Ovary (tissue), 7 donors: ENCODE measurements at regions not wholly inside any gene's neighbourhood (a gene's known extent, or its start where the extent isn't known, plus 50 kb on each side); places are given as distances from the start of the nearest gene placed in this dataset.
"Not testable (repeated sequence)": the region's sequence is repeated elsewhere in the genome, so short reads cannot be mapped to it uniquely, and the experiment has no call there.

ENCODE experiments used
- DNase-seq, 5 donors: peaks; one replicate each; pipeline ENCODE4 v3.0.0-alpha.2; 2019 to 2020
- H3K27ac ChIP-seq, 2 donors: fragments of 200-600 bp; one replicate each; pipeline versions ENCODE4 v1.5.1 to v1.8.0; 2019 to 2022
- H3K27me3 ChIP-seq: fragments of 200-600 bp; one replicate; pipeline ENCODE4 v1.8.0; 2022
- H3K36me3 ChIP-seq: fragments of 200-600 bp; sonication (generic); one replicate; pipeline ENCODE4 v1.5.1; 2019
- H3K4me1 ChIP-seq: one replicate; pipeline ENCODE4 v1.8.1; 2013; ENCODE audit warnings: mild to moderate bottlenecking, moderate library complexity; ENCODE audit not compliant: insufficient read depth
- H3K4me3 ChIP-seq: fragments of 200-600 bp; sonication (generic); one replicate; pipeline ENCODE4 v1.5.1; 2017
- H3K9me3 ChIP-seq, 2 donors: fragments of 200-600 bp in 1 of 2; sonication (generic) in 1 of 2; one replicate each; pipeline versions ENCODE4 v1.5.1 to v1.8.1; 2013 to 2019; ENCODE audit warnings: mild to moderate bottlenecking in 1 of 2, moderate library complexity in 1 of 2
- CTCF ChIP-seq, 3 donors: fragments of 450-650 bp in 2 of 3; fragments of 200-600 bp in 1 of 3; IDR thresholded peaks; one replicate each; pipeline versions ENCODE4 v1.5.1 to v1.8.0; 2016 to 2022; ENCODE audit warnings: antibody characterized with exemption in 3 of 3, mild to moderate bottlenecking in 1 of 3
- EP300 ChIP-seq: sonication (generic); formaldehyde crosslinking; IDR thresholded peaks from one replicate; pipeline ENCODE4 v1.6.1; 2017; ENCODE audit warnings: antibody characterized with exemption
- POLR2A ChIP-seq: fragments of 450-650 bp; IDR thresholded peaks from one replicate; pipeline ENCODE4 v1.6.1; 2017; ENCODE audit warnings: antibody characterized with exemption, mild to moderate bottlenecking, moderate library complexity
- WGBS, 3 donors: extraction: QIAGEN DNeasy Blood & Tissue Kit in 1 of 3; methylation state at CpG; one replicate each; pipeline versions ENCODE4 v1.1.5 to v1.1.7; 2013 to 2017; 5-methylcytosine and 5-hydroxymethylcytosine counted together
- intact Hi-C, 4 donors: fragments of 100-400 bp; cut with DNase I; formaldehyde crosslinking; loops; one replicate each; pipeline versions ENCODE4 v1.11.0 to v1.15.1; 2022 to 2023
- donor health status: DM: no; HTN: no; CAD: no; lungs with moderate emphysema.
- donor health status: DM: no; HTN: no; CAD: no.
- donor health status: Bipolar disorder and iron deficiency.
- donor health status: DM: no; HTN: no; CAD: no.
- donor health status: DM: yes; HTN: yes; CAD: no.

- Histone ChIP-seq H3K4me1 (no peaks in the 10 kb centered on the region), H3K27me3 (no peaks in the 10 kb centered on the region), H3K27ac (no peak overlapping the region), H3K9me3 (no peaks in the 10 kb centered on the region), H3K4me3 (no peak overlapping the region), H3K36me3 (no peaks in the 10 kb centered on the region)
- no peak for DNase-seq
- no peak for TF ChIP-seq EP300
- WGBS, 3 donors: 58 to 62% (median 61%) methylated on average over 5 of the region's 5 CpGs
- intact Hi-C loops: no loop called here
These were observed 118.7 kb downstream of the BEND2 start for GRCh38 chrX:18102006-18102405.

GRCh38 chrX:18101087-18101486, 119.6 kb downstream of the BEND2 start:
- 89 to 90% (median 89%) methylated on average over 5 of the region's 5 CpGs for WGBS, 3 donors
- intact Hi-C loops: no loop called here

GRCh38 chrX:18099745-18100144, 120.9 kb downstream of the BEND2 start:
- H3K36me3 ChIP-seq: no peaks in the 10 kb centered on the region
- no peaks in the 10 kb centered on the region for H3K4me1 ChIP-seq
- H3K27ac ChIP-seq: no peak overlapping the region
- TF ChIP-seq EP300: no peak
- no peak for TF ChIP-seq POLR2A
- intact Hi-C loops: no loop called here
- H3K9me3 ChIP-seq: no peaks in the 10 kb centered on the region
- no peaks in the 10 kb centered on the region for H3K27me3 ChIP-seq
- no peak for DNase-seq
- H3K4me3 ChIP-seq: no peak overlapping the region
- 68 to 77% (median 72%) methylated on average over 6 of the region's 6 CpGs for WGBS, 3 donors

More at GRCh38 chrX:18101087-18101486, 119.6 kb downstream of the BEND2 start:
- no peaks in the 10 kb centered on the region for H3K4me1 ChIP-seq
- TF ChIP-seq EP300: no peak
- TF ChIP-seq POLR2A: no peak
- no peak for TF ChIP-seq CTCF (IDR thresholded peaks at IDR 0.05)
- no peaks in the 10 kb centered on the region for H3K27me3 ChIP-seq
- no peaks in the 10 kb centered on the region for H3K36me3 ChIP-seq
- H3K9me3 ChIP-seq: no peaks in the 10 kb centered on the region
- no peak for DNase-seq
- H3K27ac ChIP-seq: no peak overlapping the region
- H3K4me3 ChIP-seq: no peak overlapping the region

- H3K9me3 ChIP-seq: no peaks in the 10 kb centered on the region
- H3K4me3 ChIP-seq: no peak overlapping the region
- intact Hi-C loops: no loop called here
- no peaks in the 10 kb centered on the region for H3K27me3 ChIP-seq
- H3K4me1 ChIP-seq: no peaks in the 10 kb centered on the region
- H3K27ac ChIP-seq: no peak overlapping the region
- 18 to 40% (median 27%) methylated on average over 14 of the region's 14 CpGs for WGBS, 3 donors
- H3K36me3 ChIP-seq: no peaks in the 10 kb centered on the region
- DNase-seq: peak in 1 of 5 donors; percentile 32
- TF ChIP-seq EP300: no peak
- TF ChIP-seq POLR2A: no peak
- TF ChIP-seq CTCF (IDR thresholded peaks at IDR 0.05): no peak
These were observed 121.9 kb downstream of the BEND2 start for GRCh38 chrX:18098763-18099162.

- Histone ChIP-seq H3K9me3 (no peaks in the 10 kb centered on the region), H3K4me3 (no peak overlapping the region), H3K4me1 (no peaks in the 10 kb centered on the region), H3K27me3 (no peaks in the 10 kb centered on the region), H3K36me3 (no peaks in the 10 kb centered on the region), H3K27ac (no peak overlapping the region)
- DNase-seq: no peak
- TF ChIP-seq POLR2A (no peak), EP300 (no peak), CTCF (IDR thresholded peaks at IDR 0.05) (no peak)
- intact Hi-C loops: no loop called here
These were observed 144.3 kb downstream of the BEND2 start for GRCh38 chrX:18076434-18076833.

- Histone ChIP-seq H3K27me3 (no peaks in the 10 kb centered on the region), H3K4me1 (no peaks in the 10 kb centered on the region), H3K9me3 (no peaks in the 10 kb centered on the region), H3K36me3 (no peaks in the 10 kb centered on the region), H3K4me3 (no peak overlapping the region), H3K27ac (no peak overlapping the region)
- intact Hi-C loops: no loop called here
- WGBS, 3 donors: 62 to 75% (median 70%) methylated on average over 3 of the region's 3 CpGs
- no peak for DNase-seq
- TF ChIP-seq CTCF (IDR thresholded peaks at IDR 0.05) (no peak), POLR2A (no peak), EP300 (no peak)
These were observed 145.1 kb downstream of the BEND2 start for GRCh38 chrX:18075603-18076002.

GRCh38 chrX:18068045-18068444, 152.6 kb downstream of the BEND2 start:
- H3K27ac ChIP-seq, DNase-seq, H3K4me1 ChIP-seq, H3K4me3 ChIP-seq, H3K36me3 ChIP-seq, intact Hi-C loops, H3K27me3 ChIP-seq, H3K9me3 ChIP-seq: not testable (repeated sequence)
- 76 to 92% (median 80%) methylated on average over 2 to 3 of the region's 3 CpGs for WGBS, 3 donors
